ENCODE measurements at regions not wholly inside any gene's neighbourhood (a gene's known extent, or its start where the extent isn't known, plus 50 kb on each side); places are given as distances from the start of the nearest gene placed in this dataset.

- TF ChIP-seq POLR2A (IDR thresholded peaks at IDR 0.05) (no peak), CTCF (IDR thresholded peaks at IDR 0.05) (no peak), EP300 (IDR thresholded peaks at IDR 0.05) (no peak), POLR2AphosphoS5 (IDR thresholded peaks at IDR 0.05) (no peak)
Observed at GRCh38 chr5:135134691-135135381, 100.8 kb upstream of the PITX1 start.
